ENCODE measurements at regions not wholly inside any gene's neighbourhood (a gene's known extent, or its start where the extent isn't known, plus 50 kb on each side); places are given as distances from the start of the nearest gene placed in this dataset.

- no peak for DNase-seq
- H2BK12ac ChIP-seq (ENCODE audit: insufficient read length, low read depth, low read length): no peak overlapping the region
- no peaks in the 10 kb centered on the region for H3K79me1 ChIP-seq (ENCODE audit: insufficient read depth, low read depth, low read length, poor library complexity, severe bottlenecking)
- H2BK120ac ChIP-seq (ENCODE audit: low read depth, low read length, poor library complexity, severe bottlenecking): no peak overlapping the region
- H4K5ac ChIP-seq (ENCODE audit: insufficient read length, low read depth, low read length): no peak overlapping the region
- H3K27ac Mint-ChIP-seq: no peak overlapping the region
- no peaks in the 10 kb centered on the region for H4K20me1 ChIP-seq (ENCODE audit: control insufficient read depth, insufficient read depth, insufficient read length)
- no peak overlapping the region for H4K8ac ChIP-seq (replicated peaks; ENCODE audit: insufficient read length, low read depth, low read length)
- no CpG with 5 or more reads among the region's 1 CpG for WGBS (ENCODE audit: extremely low coverage, insufficient read length, low lambda C conversion rate)
- no peak overlapping the region for H3K18ac ChIP-seq (ENCODE audit: insufficient read length, low read depth, low read length)
- H3K27ac ChIP-seq (ENCODE audit: insufficient read length, low read depth, low read length): no peak overlapping the region
- no peaks in the 10 kb centered on the region for H3K27me3 ChIP-seq (ENCODE audit: insufficient read depth, low read length)
- no peak overlapping the region for H3K23ac ChIP-seq (ENCODE audit: insufficient read length, low read depth, low read length)
- H3K27me3 Mint-ChIP-seq (ENCODE audit: low read depth): no peaks in the 10 kb centered on the region
- no peak overlapping the region for H2AFZ ChIP-seq (ENCODE audit: low read length)
- no peak overlapping the region for H2BK20ac ChIP-seq (ENCODE audit: low read depth, low read length, poor library complexity, severe bottlenecking)
- no peaks in the 10 kb centered on the region; a peak in 1 of 7 replicates for H3K36me3 Mint-ChIP-seq (ENCODE audit: insufficient read depth in 1 of 3, low read depth in 3 of 3)
- H3K14ac ChIP-seq (ENCODE audit: insufficient read depth, low read length): no peak overlapping the region
- no peak overlapping the region for H3K56ac ChIP-seq (ENCODE audit: insufficient read length, low read depth, low read length)
- H2AK5ac ChIP-seq (ENCODE audit: insufficient read length, low read length): no peak overlapping the region
- no peaks in the 10 kb centered on the region for H3K9me3 ChIP-seq (ENCODE audit: control insufficient read depth, low read depth, low read length)
- no peak overlapping the region for H4K91ac ChIP-seq (ENCODE audit: insufficient read length, low read depth, low read length)
- H3K23me2 ChIP-seq (ENCODE audit: insufficient read length, low read depth, low read length, poor library complexity, severe bottlenecking): no peaks in the 10 kb centered on the region
- no peaks in the 10 kb centered on the region for H3K79me2 ChIP-seq (ENCODE audit: insufficient read depth, low read length)
- H3K4me1 ChIP-seq (ENCODE audit: insufficient read depth, low read length): no peaks in the 10 kb centered on the region
- no peak overlapping the region for H3T11ph ChIP-seq (ENCODE audit: low read length)
- no peak overlapping the region for H2BK15ac ChIP-seq (ENCODE audit: low read depth, low read length)
- H3K4ac ChIP-seq (ENCODE audit: low read depth, low read length): no peak overlapping the region
- no peaks in the 10 kb centered on the region for H3K4me1 Mint-ChIP-seq
- no peak overlapping the region for H2BK5ac ChIP-seq (ENCODE audit: insufficient read length, low read length)
- H3K9me3 Mint-ChIP-seq: peaks cover 0 to 3% of the 10 kb centered on the region in 2 experiments; a peak in 3 of 5 replicates
- no peak overlapping the region for H3K4me2 ChIP-seq (ENCODE audit: insufficient read depth, insufficient read length, low read length)
- no peak overlapping the region for H3K9ac ChIP-seq (ENCODE audit: extremely low read depth, insufficient read length, low read length)
- no peak for TF ChIP-seq CTCF (conservative IDR thresholded peaks at IDR 0.05)
- H3K4me3 Mint-ChIP-seq: no peak overlapping the region
Measured at GRCh38 chr5:19099195-19099594, 888.8 kb downstream of the CDH18 start.

All from H9 (cell line).